GM21619 (cell line): ENCODE measurements at regions not wholly inside any gene's neighbourhood (a gene's known extent, or its start where the extent isn't known, plus 50 kb on each side); places are given as distances from the start of the nearest gene placed in this dataset.
A peak's percentile ranks its signal among the peaks of the same experiment; 100 is the strongest.
"Not testable (repeated sequence)": the region's sequence is repeated elsewhere in the genome, so short reads cannot be mapped to it uniquely, and the experiment has no call there.

Source experiments
- ATAC-seq: cut with Tn5 transposase; IDR thresholded peaks from one replicate; pipeline ENCODE4 v1.9.1; 2021; ENCODE audit not compliant: unreplicated experiment

DNA sequence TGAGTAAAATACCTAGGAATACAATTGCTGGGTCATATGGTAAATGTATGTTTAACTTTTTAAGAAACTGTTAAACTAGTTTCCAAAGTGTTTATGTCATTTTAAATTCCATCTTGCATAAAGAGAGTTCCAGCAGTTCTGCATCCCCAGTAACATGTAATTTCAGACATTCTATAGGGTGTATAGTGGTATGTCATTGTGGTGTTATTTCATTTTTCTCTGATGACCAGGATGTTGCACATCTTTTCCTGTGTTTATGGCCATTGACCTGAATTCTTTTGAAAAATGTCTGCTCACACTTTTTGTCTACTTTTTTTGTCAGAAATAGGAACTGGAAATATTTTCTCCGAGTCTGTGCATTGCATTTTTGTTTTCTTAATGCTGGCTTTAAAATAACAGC lies 128.9 kb downstream of the TMEM200A start:
- no peak for ATAC-seq

DNA sequence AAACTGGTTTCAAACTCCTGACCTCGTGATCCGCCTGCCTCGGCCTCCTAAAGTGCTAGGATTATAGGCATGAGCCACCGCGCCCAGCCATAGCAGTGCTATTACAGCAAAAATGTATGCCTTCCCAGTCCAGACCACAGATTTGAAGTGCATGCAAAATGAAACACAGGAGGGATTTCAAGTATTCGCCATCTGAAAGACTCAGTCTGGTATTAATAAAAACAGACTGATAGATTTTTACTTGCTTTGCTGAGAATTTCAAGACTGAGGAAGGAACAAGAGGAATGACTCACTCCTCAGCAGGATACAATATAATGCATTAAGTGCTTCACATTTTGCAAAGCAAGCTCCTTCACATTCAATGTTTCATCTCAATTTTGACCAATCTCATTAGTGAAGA lies 134.9 kb downstream of the TMEM200A start:
- ATAC-seq: no peak

DNA sequence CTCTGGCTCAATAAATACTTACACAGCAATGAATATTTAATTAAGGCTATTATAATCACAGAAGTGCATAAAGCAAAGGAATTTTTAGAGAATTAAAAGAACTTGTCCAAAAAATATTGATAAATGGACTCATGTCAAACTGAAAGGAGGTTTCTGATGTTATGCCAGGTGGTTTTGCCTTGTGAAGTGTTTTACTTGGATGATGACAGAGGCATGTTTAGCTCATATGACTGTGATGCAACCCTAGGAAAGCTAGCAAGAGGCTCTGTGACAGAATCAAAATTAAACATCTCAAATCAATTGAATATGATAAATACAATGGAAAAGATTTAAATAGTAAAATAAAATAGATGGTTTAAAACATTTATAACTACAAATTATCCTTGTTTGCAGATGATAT lies 137.3 kb downstream of the TMEM200A start:
- ATAC-seq: no peak

DNA sequence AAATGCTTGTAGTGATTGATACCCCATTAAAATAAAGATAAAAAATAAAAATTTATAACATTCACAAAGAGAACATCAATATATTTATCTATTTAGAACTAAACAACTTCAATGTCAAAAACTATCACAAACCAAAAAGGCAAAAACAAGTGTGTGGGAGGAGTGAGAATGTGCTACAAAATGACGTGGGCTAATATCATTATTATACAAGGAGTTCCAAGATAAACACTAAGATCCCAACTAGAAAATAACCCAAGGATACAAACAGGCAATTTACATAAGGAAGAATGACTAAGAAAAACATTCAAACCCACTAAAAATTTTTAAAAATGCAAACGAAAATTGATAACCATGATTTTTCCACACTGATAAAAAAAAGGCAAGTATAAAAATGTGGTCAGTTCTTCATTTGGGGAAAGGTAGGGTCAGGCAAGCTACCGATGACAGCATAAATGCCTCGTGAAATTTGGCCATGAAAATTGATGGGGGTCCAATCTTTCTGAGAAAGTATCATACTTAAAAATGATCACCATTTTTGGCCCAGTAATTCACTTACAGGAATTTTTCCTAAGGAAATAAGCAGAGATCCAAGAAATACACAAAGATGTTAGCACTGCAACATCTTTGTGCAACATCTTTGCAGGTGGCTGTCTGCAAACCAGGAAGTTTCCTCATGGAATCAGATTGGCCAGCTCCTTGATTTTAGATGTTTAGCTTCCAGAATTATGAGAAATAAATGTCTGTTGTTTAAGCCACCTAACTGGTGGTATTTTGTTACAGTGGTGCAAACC lies 140.2 kb downstream of the TMEM200A start:
- no peak for ATAC-seq

DNA sequence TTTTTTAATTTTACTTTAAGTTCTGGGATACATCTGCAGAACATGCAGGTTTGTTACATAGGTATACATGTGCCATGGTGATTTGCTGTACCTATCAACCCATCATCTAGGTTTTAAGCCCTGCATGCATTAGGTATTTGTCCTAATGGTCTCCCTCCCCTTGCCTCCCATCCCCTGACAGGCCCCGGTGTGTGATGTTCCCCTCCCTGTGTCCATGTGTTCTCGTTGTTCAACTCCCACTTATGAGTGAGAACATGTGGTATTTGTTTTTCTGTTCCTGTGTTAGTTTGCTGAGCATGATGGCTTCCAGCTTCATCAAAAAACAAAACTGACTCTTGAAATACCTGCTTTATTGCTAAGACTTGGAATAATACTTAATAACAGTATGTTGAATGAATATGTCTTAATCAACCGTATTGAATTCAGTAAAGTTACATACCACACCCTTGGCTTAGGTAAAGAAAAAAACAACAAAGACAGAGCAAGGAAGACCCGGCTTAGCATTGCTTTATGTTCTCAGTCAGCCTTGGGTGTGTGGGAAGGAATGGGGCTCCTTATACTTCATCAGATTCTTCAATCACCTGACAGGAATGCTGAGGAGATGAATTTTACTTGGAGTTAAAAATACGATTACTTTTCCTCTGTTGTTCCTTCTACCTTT lies 141.3 kb downstream of the TMEM200A start:
- not testable (repeated sequence) for ATAC-seq

DNA sequence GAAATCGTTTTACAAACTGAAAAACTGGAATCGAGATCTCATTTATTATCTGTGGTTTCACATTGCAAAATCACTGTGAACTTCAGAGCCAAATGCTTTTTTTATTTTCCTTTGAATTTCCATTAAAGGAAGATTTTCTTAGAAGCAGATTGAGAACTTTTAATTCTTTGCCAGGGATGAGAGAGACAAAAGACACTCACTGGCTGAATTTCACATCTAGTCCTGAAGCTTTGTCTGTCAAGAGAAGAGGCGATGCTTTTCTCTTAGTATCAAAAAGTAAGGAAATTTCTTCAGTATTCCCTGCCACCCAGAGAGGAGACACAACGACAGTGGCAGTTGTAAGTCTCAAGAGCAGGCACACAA lies 141.8 kb downstream of the TMEM200A start:
- no peak for ATAC-seq

DNA sequence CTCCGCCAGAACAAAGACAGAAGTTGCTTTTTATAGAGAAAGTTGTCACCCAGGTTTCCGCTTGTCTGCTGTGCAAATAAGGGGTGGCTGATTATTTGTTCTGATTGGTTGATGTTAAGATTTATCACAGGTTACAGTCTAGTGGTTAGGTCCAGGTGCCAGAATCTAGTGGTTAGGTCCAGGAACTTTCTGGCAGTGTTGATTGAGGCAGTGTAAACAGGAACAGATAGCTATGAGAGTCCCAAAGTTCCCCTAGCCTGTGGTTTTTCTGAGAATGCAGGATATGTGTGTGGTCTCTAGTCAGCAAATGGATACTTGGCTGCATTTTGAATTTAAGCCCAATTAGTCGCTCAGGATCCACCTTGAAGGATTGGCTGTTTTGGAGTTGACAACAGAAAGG lies 148.0 kb downstream of the TMEM200A start:
- ATAC-seq: peak; percentile 48

DNA sequence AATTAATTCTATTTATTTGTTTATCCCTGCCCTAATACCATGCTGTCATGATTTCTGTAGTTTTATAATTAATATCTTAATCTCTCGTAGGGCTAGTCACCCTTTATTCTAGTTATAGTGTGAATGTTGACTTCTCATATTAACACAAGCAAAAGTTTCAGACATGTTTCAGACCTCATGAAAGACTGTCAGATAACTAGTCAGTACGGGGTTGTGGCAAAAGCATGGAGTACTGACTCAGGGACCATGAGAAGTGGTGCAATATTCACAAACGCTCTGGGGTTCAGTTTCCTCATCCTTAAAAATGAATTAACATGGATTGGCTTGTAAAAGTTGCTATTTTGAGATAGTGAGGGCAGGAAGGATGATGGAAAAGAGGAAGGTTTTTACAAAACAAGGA lies 148.9 kb downstream of the TMEM200A start:
- ATAC-seq: no peak

DNA sequence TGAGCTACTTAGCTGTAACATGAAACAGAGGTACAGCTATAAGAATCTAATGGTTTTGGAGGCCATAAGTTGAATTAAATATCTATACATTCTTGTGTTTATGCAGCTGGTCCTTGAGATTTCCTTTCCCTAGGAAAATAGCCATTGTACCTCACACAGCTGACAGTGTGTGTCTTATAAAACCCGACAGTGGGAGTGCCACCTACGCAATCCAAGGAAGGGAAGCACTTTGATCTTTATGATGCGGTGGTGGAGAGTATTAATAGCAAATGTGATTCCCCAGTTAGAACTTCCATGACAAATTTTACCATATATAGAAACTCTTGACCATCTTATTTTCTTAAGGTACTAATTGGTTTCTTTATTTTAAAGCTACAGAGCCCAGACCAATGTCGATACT lies 149.5 kb downstream of the TMEM200A start:
- ATAC-seq: no peak

DNA sequence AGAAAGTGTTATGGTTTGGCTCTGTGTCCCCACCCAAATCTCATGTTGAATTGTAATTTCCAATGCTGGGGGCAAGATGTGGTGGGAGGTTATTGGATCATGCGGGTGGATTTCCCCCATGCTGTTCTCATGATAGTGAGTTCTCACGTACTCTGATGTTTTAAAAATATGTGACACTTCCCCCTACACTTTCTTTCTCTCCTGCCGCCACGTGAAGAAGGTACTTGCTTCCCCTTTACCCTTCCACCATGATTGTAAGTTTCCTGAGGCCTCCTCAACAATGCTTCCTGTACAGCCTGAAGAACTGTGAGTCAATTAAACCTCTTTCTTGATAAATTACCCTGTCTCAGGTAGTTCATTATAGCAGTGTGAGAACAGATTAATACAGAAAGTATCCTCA lies 150.8 kb downstream of the TMEM200A start:
- no peak for ATAC-seq

DNA sequence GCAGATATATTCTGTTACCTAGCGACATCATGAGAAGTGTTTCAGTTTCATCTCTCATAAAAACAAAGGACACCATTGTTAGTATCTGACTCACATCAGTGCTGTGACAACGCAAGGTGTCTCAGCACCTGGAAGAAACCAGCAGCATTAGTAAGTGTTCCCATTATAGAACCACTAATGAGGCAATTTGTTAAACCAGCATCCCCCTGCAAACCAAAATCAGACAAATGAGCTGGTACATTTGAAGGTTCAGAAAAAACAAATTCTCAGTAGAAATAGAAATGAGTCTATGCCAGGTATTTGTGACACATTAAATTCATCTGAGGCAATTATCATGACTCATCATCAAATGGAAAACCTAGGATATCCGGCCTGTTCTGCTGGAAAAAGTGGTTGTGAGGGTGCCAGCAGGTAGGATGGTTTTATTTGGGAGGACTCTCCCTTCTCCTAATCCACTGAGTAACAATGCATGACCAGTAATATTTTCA lies 151.7 kb downstream of the TMEM200A start:
- ATAC-seq: peak; percentile 89

DNA sequence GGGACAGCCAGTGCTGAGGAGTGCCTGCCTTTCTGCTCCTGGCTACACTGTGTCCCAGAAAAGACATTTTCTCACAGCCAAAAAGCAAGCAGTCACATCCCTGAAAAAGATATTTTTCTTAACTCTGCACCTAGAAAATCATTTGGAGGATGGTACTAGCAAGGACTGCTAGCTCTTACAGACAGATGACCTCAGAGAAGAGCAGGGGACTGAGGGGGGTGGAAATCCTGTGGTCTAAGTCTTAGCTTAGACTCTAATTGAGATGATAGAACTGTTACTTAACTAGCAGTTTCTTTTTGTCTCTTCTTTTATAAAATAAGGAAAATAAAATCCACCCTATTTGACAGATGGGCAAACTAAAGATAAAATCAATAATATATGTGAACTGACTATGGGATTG lies 152.8 kb downstream of the TMEM200A start:
- ATAC-seq: no peak

DNA sequence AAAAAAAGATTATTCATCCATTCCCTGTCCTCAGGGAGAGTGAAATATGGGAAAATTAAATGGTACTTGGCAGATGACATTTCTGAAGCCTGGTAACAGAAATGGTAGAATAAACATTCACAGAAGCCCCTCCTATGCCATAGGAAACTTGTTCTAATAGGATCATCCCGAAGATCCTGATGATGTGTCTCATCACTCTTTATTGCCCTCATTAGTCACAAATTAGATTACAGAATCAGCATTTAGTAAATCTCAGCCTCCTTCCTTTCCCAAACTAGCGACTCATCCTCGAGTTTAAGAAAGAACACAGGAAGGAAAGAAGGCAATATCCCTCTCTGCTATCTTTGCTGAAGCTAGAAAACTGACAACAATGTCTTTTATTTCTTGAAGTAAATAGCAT lies 154.4 kb downstream of the TMEM200A start:
- ATAC-seq: no peak

DNA sequence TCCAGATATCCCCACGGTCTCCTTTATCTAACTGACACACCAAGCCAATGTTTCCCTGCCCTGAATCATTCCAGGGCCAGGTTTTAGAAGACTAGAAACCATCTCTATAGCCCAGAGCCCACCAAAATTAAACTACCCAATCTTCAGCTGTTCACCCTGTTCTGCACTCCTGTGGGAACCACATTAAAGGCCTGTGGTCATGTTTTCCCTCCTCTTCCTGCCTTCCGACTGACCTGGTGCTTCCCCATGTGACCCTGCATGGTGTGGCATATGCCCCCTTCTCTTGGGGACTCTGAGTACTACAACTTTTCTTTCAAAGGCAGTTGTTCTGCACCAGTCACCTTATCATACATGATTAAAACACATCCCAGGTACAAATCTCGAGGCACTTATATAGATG lies 155.0 kb downstream of the TMEM200A start:
- ATAC-seq: no peak

DNA sequence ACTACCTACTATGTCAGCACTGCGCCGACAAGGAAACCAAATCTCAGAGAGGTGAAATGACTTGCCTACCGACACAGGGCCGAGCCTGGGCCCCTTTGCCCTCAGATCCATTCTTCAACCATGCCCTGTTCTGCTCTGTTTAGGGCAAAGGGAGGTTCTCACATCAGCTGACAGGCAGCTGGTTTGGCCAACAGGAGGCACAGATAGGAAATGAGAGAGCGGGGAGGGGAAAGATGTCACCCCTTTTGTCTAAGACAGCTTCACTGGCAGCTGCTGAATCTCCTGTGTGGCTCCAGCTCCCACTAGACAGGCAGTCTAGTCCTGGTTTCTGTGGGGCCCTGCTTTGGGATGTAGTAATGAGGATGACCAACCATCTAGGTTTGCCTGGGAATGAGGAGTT lies 158.7 kb downstream of the TMEM200A start:
- ATAC-seq: no peak

DNA sequence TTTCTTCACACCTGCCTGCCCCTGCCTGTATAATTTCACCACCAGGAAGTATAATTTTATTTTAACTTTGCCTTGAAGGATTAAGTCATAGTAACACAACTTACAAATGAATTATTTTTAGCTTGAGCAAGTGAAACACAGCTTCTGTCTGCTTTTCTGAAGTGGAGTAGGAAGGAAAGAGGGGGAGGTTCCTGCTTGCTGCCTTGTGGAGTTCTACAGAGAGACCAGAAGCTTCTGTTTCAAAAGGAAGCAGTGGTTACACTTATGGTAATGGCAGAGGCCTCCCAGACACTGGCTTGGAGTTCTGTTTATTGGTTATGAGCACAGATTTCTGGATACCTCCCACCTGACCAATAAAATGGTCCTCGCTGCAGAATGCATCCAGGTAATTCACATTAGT lies 159.6 kb downstream of the TMEM200A start:
- ATAC-seq: peak; percentile 53

DNA sequence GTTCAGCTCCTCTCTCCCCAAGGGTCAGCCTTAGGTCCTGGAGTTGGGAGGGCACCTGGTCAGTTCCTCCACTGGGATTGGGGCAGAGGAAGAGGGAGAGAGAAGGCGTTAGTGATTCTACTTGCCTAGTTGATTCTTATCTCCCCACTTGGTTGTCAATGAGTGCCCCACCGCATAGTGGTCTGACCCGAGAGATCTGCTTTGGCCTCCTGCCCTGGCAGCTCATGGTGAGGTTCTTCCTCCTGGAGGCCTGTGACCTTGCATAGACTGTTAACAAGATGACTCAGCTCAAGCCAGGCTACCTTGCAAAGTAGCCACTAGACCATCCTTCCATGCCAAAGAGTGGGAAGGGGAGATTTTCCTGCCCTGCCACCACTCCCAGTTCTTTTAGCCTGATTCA lies 160.6 kb downstream of the TMEM200A start:
- no peak for ATAC-seq

DNA sequence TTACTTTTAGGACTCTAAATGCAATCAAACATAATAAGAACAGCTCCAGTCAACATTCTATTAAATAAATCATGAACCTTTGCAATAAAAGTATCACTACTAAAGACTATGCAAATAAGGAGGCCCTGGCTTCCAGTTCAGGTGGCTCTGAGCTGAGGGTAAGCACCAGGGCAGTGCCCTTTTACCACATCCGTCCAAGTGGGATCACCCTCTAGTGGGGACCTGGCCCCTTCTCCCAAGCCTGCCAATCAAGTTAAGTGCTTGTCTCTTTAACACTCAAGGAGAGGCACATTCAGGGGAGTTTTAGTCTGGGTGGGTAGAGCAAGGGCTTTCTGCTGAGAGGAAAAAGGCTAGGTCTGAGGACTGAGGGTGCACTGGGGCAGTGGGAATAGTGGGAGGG lies 161.4 kb downstream of the TMEM200A start:
- ATAC-seq: no peak

DNA sequence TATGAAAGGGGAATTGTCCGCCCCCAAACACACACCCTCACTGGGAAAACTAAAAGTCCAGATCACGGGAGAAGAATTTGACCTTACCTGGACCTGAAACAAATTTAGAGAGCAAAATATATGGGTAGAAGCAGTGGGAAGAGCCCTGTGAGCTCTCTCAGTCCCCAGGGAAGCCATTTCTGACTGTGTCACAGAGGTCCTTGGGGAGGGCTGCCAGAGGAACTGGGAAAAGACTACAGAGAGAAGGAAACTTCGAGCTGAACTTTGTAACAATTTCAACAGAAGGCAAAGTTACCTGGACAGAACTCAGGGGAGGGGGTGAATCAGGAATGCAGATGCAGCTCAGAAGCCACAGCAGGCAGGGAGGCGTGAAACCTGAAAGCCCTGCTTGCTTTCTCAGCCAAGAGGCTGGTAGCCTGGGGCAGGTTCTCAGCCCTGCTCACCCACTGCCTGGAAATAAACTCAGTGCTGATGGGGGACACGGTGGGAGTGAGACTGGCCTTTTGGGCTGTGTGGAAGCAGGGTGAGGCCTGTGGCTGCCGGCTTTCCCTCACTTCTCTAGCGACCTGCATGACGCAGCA lies 163.8 kb downstream of the TMEM200A start:
- no peak for ATAC-seq

DNA sequence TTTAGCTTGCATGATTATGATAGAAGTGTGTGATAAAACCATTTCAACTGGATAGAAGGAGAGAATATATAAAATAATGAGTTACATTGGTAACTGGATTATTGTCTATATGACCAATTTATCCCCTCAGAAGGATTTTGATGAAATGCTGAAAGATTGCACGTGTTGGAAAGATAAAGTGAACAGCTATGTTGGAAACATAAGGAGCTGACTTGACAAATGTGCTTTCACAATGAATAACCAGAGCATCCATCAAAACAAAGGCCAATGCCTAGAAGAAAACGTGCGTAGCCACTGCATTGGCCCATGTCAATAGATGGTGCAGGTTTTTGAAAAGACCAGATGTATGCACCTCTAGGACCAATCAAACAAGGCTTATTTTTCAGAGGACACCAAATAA lies 168.8 kb downstream of the TMEM200A start:
- no peak for ATAC-seq

DNA sequence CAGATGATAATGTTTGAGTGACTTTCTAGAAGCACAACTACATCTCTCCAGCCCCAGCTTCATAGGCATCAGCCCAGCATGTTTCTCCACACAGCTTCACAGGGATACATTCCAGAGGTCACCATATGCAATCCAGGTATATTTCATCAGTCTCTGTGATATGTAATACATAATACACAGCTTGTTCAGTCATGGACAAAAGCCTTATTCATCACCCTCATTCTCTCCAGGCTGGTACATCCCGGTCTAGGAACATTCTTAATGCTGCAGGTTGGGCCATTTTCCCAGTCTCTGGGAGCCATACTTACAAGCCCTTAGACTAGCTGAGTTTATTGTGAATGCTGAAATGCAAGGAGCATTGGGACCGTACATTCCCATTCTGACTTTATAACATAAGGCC lies 169.4 kb downstream of the TMEM200A start:
- no peak for ATAC-seq

DNA sequence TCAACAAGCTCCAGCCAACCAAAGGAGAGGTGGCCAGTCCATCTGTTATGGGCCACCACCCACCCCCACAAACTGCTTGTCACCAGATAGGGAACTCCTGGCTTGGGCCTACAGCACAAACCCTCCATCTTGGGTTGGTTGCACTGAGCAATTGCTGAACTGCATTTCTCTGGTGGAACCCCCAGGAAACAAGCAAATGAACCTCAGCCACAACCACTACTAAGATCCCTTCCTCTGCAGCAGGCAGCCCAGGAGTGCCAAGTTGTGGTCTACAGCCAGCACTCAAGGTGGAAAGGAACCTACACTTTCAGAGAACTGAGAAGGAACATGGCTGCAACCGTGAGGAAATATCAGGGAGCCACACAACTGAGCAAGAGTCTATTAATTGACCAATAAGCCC lies 171.6 kb downstream of the TMEM200A start:
- ATAC-seq: no peak
